ENCODE measurements at regions not wholly inside any gene's neighbourhood (a gene's known extent, or its start where the extent isn't known, plus 50 kb on each side); places are given as distances from the start of the nearest gene placed in this dataset.

GRCh38 chr6:156033598-156033997 is 578.0 kb upstream of the NOX3 start:
- Mint-ChIP-seq H3K9me3 (ENCODE audit: low read depth) (peaks cover 27% of the 10 kb centered on the region), H3K36me3 (ENCODE audit: low read depth) (no peaks in the 10 kb centered on the region), H3K27ac (ENCODE audit: unreplicated experiment) (no peak overlapping the region), H3K4me3 (ENCODE audit: unreplicated experiment) (no peak overlapping the region), H3K4me1 (ENCODE audit: low read depth) (no peaks in the 10 kb centered on the region), H3K27me3 (ENCODE audit: low read depth) (no peaks in the 10 kb centered on the region)
- DNase-seq (ENCODE audit: low spot score): no peak
- no peak for TF ChIP-seq CTCF (IDR thresholded peaks at IDR 0.05)

- Mint-ChIP-seq H3K27ac (ENCODE audit: unreplicated experiment) (no peak overlapping the region), H3K4me3 (ENCODE audit: unreplicated experiment) (no peak overlapping the region), H3K27me3 (ENCODE audit: low read depth) (no peaks in the 10 kb centered on the region), H3K9me3 (ENCODE audit: low read depth) (peaks cover 27% of the 10 kb centered on the region), H3K36me3 (ENCODE audit: low read depth) (no peaks in the 10 kb centered on the region), H3K4me1 (ENCODE audit: low read depth) (no peaks in the 10 kb centered on the region)
- TF ChIP-seq CTCF (IDR thresholded peaks at IDR 0.05): no peak
- no peak for DNase-seq (ENCODE audit: low spot score)
Observed at GRCh38 chr6:156031516-156031915, 575.9 kb upstream of the NOX3 start.

DNA sequence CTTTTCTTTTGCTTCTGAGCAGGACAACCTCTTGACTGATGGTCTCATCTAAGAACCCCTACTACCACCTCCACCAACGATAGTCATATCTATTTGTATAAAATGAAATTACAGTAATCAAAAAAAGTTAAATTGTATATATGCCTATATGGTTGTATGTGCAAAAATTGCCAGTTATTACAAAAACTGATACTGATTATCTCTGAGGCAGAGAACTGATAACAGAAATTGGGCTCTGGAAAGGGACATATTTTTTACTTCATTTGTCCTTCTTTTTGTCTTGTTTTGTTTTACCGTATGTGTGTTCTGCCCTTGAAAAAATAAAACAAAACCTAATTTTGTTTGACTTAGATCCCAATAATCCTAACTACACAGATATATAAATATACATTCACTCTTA is 574.4 kb upstream of the NOX3 start:
- TF ChIP-seq CTCF (IDR thresholded peaks at IDR 0.05): no peak
- no peak for DNase-seq (ENCODE audit: low spot score)
- Mint-ChIP-seq H3K27me3 (ENCODE audit: low read depth) (no peaks in the 10 kb centered on the region), H3K36me3 (ENCODE audit: low read depth) (no peaks in the 10 kb centered on the region), H3K4me1 (ENCODE audit: low read depth) (no peaks in the 10 kb centered on the region), H3K4me3 (ENCODE audit: unreplicated experiment) (no peak overlapping the region), H3K27ac (ENCODE audit: unreplicated experiment) (no peak overlapping the region), H3K9me3 (ENCODE audit: low read depth) (peaks cover 35% of the 10 kb centered on the region)

GRCh38 chr6:156029286-156029985 is 573.8 kb upstream of the NOX3 start:
- Mint-ChIP-seq H3K4me1 (ENCODE audit: low read depth) (no peaks in the 10 kb centered on the region), H3K4me3 (ENCODE audit: unreplicated experiment) (no peak overlapping the region), H3K27ac (ENCODE audit: unreplicated experiment) (no peak overlapping the region), H3K36me3 (ENCODE audit: low read depth) (no peaks in the 10 kb centered on the region), H3K9me3 (ENCODE audit: low read depth) (peaks cover 39% of the 10 kb centered on the region), H3K27me3 (ENCODE audit: low read depth) (no peaks in the 10 kb centered on the region)
- TF ChIP-seq CTCF (IDR thresholded peaks at IDR 0.05): no peak
- no peak for DNase-seq (ENCODE audit: low spot score)

DNA sequence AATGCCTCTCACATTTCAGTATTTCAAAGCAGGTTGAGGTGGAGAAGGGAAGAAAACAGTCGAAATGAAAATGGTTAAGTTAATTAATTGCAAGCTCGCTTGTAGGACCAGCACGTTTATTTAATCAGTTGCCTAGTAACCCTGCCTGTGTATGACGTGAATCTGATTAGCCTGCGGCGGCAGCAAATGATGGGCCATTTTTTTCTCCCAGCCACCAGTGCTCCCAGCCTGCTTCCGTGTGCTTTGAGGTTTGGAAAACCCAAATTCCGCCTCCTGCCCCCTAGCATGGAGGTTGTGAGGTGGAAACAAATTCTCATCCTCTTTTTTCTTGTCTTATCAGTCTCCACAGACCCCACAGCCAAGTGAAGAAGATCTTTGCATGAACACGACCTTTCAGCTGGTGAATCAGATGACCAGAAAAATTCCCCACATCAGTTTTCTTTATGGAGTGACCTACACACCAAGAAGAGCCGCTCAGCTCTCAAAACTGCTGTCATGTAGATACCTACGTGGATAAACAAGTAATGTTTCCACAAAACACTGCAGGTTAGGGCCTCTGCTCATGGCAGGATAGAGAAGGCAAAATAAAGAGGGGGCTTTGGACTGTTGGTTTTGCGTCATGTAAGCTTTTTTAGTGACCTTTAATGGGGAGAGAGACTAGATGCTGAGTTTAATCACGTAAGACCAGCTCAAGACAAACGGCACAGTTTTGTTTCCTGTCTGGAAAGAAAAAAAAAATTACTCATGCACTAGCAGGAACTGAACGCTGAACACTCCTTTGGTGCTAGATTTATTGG is 572.9 kb upstream of the NOX3 start:
- DNase-seq (ENCODE audit: low spot score): no peak
- peaks cover 40% of the 10 kb centered on the region for H3K9me3 Mint-ChIP-seq (ENCODE audit: low read depth)
- H3K4me3 Mint-ChIP-seq (ENCODE audit: unreplicated experiment): no peak overlapping the region
- H3K36me3 Mint-ChIP-seq (ENCODE audit: low read depth): no peaks in the 10 kb centered on the region
- no peaks in the 10 kb centered on the region for H3K4me1 Mint-ChIP-seq (ENCODE audit: low read depth)
- no peak for TF ChIP-seq CTCF (IDR thresholded peaks at IDR 0.05)
- H3K27me3 Mint-ChIP-seq (ENCODE audit: low read depth): no peaks in the 10 kb centered on the region
- no peak overlapping the region for H3K27ac Mint-ChIP-seq (ENCODE audit: unreplicated experiment)
